ENCODE measurements at regions not wholly inside any gene's neighbourhood (a gene's known extent, or its start where the extent isn't known, plus 50 kb on each side); places are given as distances from the start of the nearest gene placed in this dataset.

DNA sequence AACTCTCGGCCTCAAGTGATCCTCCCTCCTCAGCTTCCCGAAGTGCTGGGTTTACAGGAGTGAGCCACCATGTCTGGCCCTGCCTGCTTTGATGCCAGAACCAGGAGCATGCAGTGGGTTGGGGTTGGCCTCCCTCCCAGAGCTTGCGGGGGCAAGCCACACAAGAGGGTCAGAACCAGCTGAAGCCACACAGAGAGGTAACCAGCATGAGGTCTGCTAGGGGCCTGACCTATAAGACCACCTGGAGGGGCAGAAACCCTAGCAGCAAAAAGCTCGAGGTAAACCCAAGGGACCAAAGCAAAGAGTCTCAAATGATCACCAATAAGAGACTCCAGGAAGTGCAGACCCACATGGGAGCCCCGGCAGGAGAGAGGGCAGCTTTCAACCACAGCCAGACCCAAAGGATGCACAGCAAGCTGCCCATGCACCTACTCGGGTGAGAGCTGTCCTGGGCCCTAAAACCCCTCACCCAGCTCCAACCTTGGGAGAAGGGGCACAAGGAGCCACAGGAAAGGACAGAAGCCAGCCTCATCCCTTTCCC, 81.2 kb downstream of the TOMM20 start:
- TF ChIP-seq YY1 (IDR thresholded peaks at IDR 0.05; ENCODE audit: low read depth) (no peak), TAF1 (IDR thresholded peaks at IDR 0.05; ENCODE audit: low read depth) (no peak), CEBPB (IDR thresholded peaks at IDR 0.05) (no peak), EP300 (IDR thresholded peaks at IDR 0.05; ENCODE audit: borderline replicate concordance) (no peak)
- TF ChIP-seq, protein P1, sequence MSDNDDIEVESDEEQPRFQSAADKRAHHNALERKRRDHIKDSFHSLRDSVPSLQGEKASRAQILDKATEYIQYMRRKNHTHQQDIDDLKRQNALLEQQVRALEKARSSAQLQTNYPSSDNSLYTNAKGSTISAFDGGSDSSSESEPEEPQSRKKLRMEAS (IDR thresholded peaks at IDR 0.05) = no peak
- TF ChIP-seq, protein P2, sequence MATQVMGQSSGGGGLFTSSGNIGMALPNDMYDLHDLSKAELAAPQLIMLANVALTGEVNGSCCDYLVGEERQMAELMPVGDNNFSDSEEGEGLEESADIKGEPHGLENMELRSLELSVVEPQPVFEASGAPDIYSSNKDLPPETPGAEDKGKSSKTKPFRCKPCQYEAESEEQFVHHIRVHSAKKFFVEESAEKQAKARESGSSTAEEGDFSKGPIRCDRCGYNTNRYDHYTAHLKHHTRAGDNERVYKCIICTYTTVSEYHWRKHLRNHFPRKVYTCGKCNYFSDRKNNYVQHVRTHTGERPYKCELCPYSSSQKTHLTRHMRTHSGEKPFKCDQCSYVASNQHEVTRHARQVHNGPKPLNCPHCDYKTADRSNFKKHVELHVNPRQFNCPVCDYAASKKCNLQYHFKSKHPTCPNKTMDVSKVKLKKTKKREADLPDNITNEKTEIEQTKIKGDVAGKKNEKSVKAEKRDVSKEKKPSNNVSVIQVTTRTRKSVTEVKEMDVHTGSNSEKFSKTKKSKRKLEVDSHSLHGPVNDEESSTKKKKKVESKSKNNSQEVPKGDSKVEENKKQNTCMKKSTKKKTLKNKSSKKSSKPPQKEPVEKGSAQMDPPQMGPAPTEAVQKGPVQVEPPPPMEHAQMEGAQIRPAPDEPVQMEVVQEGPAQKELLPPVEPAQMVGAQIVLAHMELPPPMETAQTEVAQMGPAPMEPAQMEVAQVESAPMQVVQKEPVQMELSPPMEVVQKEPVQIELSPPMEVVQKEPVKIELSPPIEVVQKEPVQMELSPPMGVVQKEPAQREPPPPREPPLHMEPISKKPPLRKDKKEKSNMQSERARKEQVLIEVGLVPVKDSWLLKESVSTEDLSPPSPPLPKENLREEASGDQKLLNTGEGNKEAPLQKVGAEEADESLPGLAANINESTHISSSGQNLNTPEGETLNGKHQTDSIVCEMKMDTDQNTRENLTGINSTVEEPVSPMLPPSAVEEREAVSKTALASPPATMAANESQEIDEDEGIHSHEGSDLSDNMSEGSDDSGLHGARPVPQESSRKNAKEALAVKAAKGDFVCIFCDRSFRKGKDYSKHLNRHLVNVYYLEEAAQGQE (IDR thresholded peaks at IDR 0.05; ENCODE audit: low read depth) = no peak
